PC-3 (cell line): ENCODE measurements at regions not wholly inside any gene's neighbourhood (a gene's known extent, or its start where the extent isn't known, plus 50 kb on each side); places are given as distances from the start of the nearest gene placed in this dataset.
A peak's percentile ranks its signal among the peaks of the same experiment; 100 is the strongest.
"Not testable (repeated sequence)": the region's sequence is repeated elsewhere in the genome, so short reads cannot be mapped to it uniquely, and the experiment has no call there.

ENCODE experiments used
- ATAC-seq: fragments of 200-7000 bp; cut with Tn5 transposase; 2 replicates; pipeline ENCODE4 v1.9.1; 2020; ENCODE audit warnings: mild to moderate bottlenecking, moderate library complexity
- BruUV-seq: library from RNA; stranded (reverse); fragments of 400-500 nt; replicated peaks from 2 replicates; lab custom pipeline; 2021; lab: Mats Ljungman, UMichigan
- CTCF ChIA-PET: fragments of 300-600 bp; sonication (Branson Sonifier 250); formaldehyde crosslinking; loops from one replicate; lab custom pipeline; 2022; ENCODE audit warnings: antibody characterized with exemption; lab: Charles Lee
- POLR2A ChIA-PET: fragments of 300-600 bp; sonication (Branson Sonifier 250); formaldehyde crosslinking; loops from one replicate; lab custom pipeline; 2022; ENCODE audit warnings: antibody characterized with exemption; ENCODE audit not compliant: unreplicated experiment; lab: Charles Lee
- DNase-seq: peaks from one replicate; pipeline ENCODE4 v3.0.0-alpha.2; 2015
- H2AFZ ChIP-seq: fragments of 300-600 bp; sonication (generic); 2 replicates; pipeline ENCODE4 v1.6.0; 2016; ENCODE audit warnings: antibody characterized with exemption, low read length
- H3F3A ChIP-seq: fragments of 300-600 bp; sonication (generic); one replicate; pipeline ENCODE4 v1.6.0; 2017; ENCODE audit warnings: antibody characterized with exemption, low read length, control low read depth, mild to moderate bottlenecking; ENCODE audit not compliant: unreplicated experiment
- H3K27ac ChIP-seq: fragments of 300-600 bp; sonication (generic); 2 replicates; pipeline ENCODE4 v1.5.1; 2016; ENCODE audit warnings: mild to moderate bottlenecking, low read length
- H3K27me3 ChIP-seq: fragments of 300-600 bp; sonication (generic); 2 replicates; pipeline ENCODE4 v1.6.1; 2016; ENCODE audit warnings: low read length, mixed read lengths
- H3K36me3 ChIP-seq: fragments of 300-600 bp; sonication (generic); 2 replicates; pipeline ENCODE4 v1.6.1; 2016; ENCODE audit warnings: low read depth, mixed run types, low read length, mixed read lengths
- H3K4me1 ChIP-seq: fragments of 300-600 bp; sonication (generic); 2 replicates; pipeline ENCODE4 v1.5.1; 2016; ENCODE audit warnings: low read length; ENCODE audit not compliant: insufficient read depth
- H3K4me2 ChIP-seq: fragments of 300-600 bp; sonication (generic); 2 replicates; pipeline ENCODE4 v1.6.0; 2016; ENCODE audit warnings: low read length
- H3K4me3 ChIP-seq: fragments of 300-600 bp; sonication (generic); 2 replicates; pipeline ENCODE4 v1.5.1; 2016; ENCODE audit warnings: mild to moderate bottlenecking, low read length, mixed read lengths
- H3K79me2 ChIP-seq: fragments of 300-600 bp; sonication (generic); 2 replicates; pipeline ENCODE4 v1.6.1; 2017; ENCODE audit warnings: low read length, mixed read lengths
- H3K9ac ChIP-seq: fragments of 300-600 bp; sonication (generic); 2 replicates; pipeline ENCODE4 v1.6.0; 2016; ENCODE audit warnings: mild to moderate bottlenecking, low read length
- H3K9me2 ChIP-seq: fragments of 300-600 bp; sonication (generic); replicated peaks from 2 replicates; pipeline ENCODE4 v1.6.1; 2016; ENCODE audit warnings: mixed run types, low read length, mixed read lengths
- H3K9me3 ChIP-seq: fragments of 300-600 bp; sonication (generic); 2 replicates; pipeline ENCODE4 v1.6.1; 2016; ENCODE audit warnings: low read length, mixed read lengths
- H4K20me1 ChIP-seq: fragments of 300-600 bp; sonication (generic); 2 replicates; pipeline ENCODE4 v1.6.1; 2016; ENCODE audit warnings: low read length, mixed read lengths
- CTCF ChIP-seq: fragments of 300-600 bp; sonication (generic); conservative IDR thresholded peaks from 2 replicates; pipeline ENCODE4 v1.5.1; 2017; ENCODE audit warnings: antibody characterized with exemption, low read depth, mild to moderate bottlenecking, low read length
- EZH2 ChIP-seq: fragments of 300-600 bp; sonication (generic); IDR thresholded peaks from one replicate; pipeline ENCODE4 v1.6.1; 2017; ENCODE audit warnings: antibody characterized with exemption, mild to moderate bottlenecking, low read length; ENCODE audit not compliant: unreplicated experiment
- EZH2phosphoT487 ChIP-seq: fragments of 300-600 bp; sonication (generic); IDR thresholded peaks from 2 replicates; pipeline ENCODE4 v1.6.1; 2018; ENCODE audit warnings: mild to moderate bottlenecking, antibody characterized with exemption, low read length, borderline replicate concordance
- intact Hi-C: fragments of 100-400 bp; cut with micrococcal nuclease; formaldehyde crosslinking; loops from 2 replicates; pipeline ENCODE4 v1.9.0; 2023

GRCh38 chr14:37870170-37870569 is 274.7 kb downstream of the TTC6 start:
- intact Hi-C loops: loop anchor here (2.0 to 5.0 kb wide), 2 partner anchors 43 to 638 kb away; no protein-coding TSS in a partner anchor
- H2AFZ ChIP-seq: peak overlapping the region; percentile 31; the same call in 1 of the 2 replicates

DNA sequence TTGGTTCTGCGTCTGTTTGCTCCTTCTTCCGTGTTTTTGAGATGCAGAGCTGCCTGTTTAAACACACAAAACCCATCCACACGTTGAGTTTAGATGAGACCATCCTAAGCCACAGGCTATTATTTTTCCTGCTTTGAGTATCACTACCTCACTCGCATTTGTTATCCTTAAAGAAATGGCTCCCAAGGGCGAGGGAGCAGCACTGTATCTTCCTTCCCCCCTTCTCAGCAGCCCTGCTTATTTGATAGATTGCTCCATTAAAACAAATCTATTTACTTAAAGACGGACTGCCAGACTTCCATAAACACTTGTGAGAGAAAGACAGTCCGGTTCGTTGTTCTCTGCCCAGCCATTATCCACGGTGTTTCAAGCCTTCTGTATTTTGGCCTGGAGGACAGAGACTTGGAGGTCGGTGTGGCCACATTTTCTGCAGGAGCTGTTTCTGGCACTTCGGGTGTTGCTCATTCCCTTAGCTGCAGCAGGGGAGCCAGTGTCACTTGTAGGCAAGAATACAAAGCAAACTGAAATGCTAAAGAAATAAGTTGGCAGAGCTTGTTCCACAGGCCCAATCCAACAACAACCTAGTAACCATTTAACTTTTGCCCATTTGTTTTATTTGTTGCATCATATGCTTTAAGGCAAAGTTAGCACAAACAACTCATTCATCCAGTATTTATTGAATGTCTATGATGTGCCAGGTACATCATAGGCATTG is 275.4 kb downstream of the TTC6 start:
- TF ChIP-seq EZH2: no peak
- no peak for TF ChIP-seq CTCF
- no peak for TF ChIP-seq EZH2phosphoT487
- BruUV-seq: no TSS peak
- no peaks in the 10 kb centered on the region for H3F3A ChIP-seq
- peak overlapping the region; percentile 11; the same call in 1 of the 2 replicates for H3K4me2 ChIP-seq
- no peaks in the 10 kb centered on the region for H4K20me1 ChIP-seq
- H3K79me2 ChIP-seq: no peaks in the 10 kb centered on the region
- no peak overlapping the region for H3K4me3 ChIP-seq
- H3K9me2 ChIP-seq: no peaks in the 10 kb centered on the region
- peaks cover 17% of the 10 kb centered on the region; the same call in 1 of the 2 replicates for H3K4me1 ChIP-seq
- no peak overlapping the region for H3K27ac ChIP-seq
- intact Hi-C loops: loop anchor here (2.0 to 5.0 kb wide), 2 partner anchors 44 to 638 kb away; no protein-coding TSS in a partner anchor
- ATAC-seq (peak; percentile 27), DNase-seq (peak; percentile 49)
- ChIA-PET POLR2A (interaction anchor here (0.6 kb wide), 1 partner anchor 280 kb away, joined by 4 read pairs; no protein-coding TSS in a partner anchor), CTCF (no interaction called here)
- no peak overlapping the region for H3K9ac ChIP-seq
- no peaks in the 10 kb centered on the region for H3K36me3 ChIP-seq
- H3K9me3 ChIP-seq: no peaks in the 10 kb centered on the region
- H3K27me3 ChIP-seq: no peaks in the 10 kb centered on the region
- H2AFZ ChIP-seq: peak overlapping the region; percentile 31

More at GRCh38 chr14:37870170-37870569, 274.7 kb downstream of the TTC6 start:
- Histone ChIP-seq H3K27me3 (no peaks in the 10 kb centered on the region), H3K9me3 (no peaks in the 10 kb centered on the region), H3K79me2 (no peaks in the 10 kb centered on the region), H3F3A (no peaks in the 10 kb centered on the region), H4K20me1 (no peaks in the 10 kb centered on the region), H3K27ac (no peak overlapping the region), H3K9me2 (no peaks in the 10 kb centered on the region), H3K9ac (no peak overlapping the region), H3K36me3 (no peaks in the 10 kb centered on the region), H3K4me2 (0 out of 2 replicates have a peak overlapping the region, but pooled peaks have one; percentile 11), H3K4me3 (no peak overlapping the region), H3K4me1 (peaks cover 21% of the 10 kb centered on the region; the same call in 1 of the 2 replicates)
- ChIA-PET CTCF (interaction anchor here (0.7 kb wide), 1 partner anchor 283 kb away, joined by 6 read pairs; no protein-coding TSS in a partner anchor), POLR2A (no interaction called here)
- TF ChIP-seq CTCF (no peak), EZH2phosphoT487 (no peak), EZH2 (no peak)
- BruUV-seq: no TSS peak
- ATAC-seq: no peak
- DNase-seq: peak; percentile 38

- H3F3A ChIP-seq, H4K20me1 ChIP-seq, H3K27ac ChIP-seq, H3K36me3 ChIP-seq, BruUV-seq, H3K79me2 ChIP-seq, DNase-seq, H3K9me2 ChIP-seq, H3K9ac ChIP-seq, H3K4me3 ChIP-seq, H3K27me3 ChIP-seq, H3K9me3 ChIP-seq, POLR2A ChIA-PET, ATAC-seq: not testable (repeated sequence)
- peak overlapping the region; percentile 71 for H2AFZ ChIP-seq
- peak overlapping the region; percentile 25; the same call in 1 of the 2 replicates for H3K4me2 ChIP-seq
- intact Hi-C loops: loop anchor here (1.0 to 5.0 kb wide), 4 partner anchors 165 to 642 kb away; no protein-coding TSS in a partner anchor
- CTCF ChIA-PET: interaction anchor here (0.7 to 1.5 kb wide), 5 partner anchors 155 to 277 kb away, joined by 3 to 15 read pairs (median 4); no protein-coding TSS in a partner anchor
- H3K4me1 ChIP-seq: peaks cover 17% of the 10 kb centered on the region; the same call in 1 of the 2 replicates
Measured at GRCh38 chr14:37874065-37874428, 278.6 kb downstream of the TTC6 start.
